ENCODE measurements at regions not wholly inside any gene's neighbourhood (a gene's known extent, or its start where the extent isn't known, plus 50 kb on each side); places are given as distances from the start of the nearest gene placed in this dataset.

DNA sequence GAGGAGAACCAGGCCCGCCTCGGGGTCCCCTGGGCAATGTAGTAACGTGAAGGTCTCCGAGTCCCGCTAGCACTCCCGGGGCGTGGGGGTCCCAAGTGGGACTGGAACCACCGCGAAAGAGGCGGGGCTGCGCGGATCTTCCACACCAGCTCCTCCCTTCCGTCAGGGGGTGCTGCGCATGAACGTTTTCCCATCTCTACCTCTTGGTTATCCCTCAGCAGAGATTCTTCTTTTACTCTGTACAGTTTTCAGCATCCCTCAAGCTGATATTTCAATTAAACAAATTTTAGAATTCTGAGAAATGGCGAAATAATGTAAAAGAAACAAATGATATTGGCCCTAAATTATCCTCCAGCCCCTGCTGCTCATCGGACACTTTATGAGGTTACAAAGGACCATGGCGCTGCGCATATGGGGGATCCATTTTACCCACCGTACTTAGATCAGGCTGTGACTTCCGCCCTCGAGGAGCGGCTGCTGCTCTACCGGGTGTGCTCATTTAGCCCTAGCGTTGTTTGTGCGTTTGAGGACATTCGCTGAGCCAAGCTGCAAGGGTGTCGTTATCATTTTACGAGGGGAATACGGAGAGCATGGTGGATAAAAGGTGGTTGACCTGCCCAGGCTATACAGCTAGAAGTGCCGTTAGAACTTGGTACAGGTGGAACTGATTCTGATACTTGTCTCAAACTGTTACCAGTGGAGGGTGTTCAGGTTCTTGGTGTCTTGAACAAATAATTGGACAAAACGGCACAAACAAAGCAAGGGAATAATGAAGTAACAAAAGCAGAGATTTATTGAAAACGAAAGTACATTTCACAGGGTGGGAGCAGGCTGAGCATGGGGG lies 75.2 kb upstream of the CHD6 start (continued):
- TF ChIP-seq, protein P1, sequence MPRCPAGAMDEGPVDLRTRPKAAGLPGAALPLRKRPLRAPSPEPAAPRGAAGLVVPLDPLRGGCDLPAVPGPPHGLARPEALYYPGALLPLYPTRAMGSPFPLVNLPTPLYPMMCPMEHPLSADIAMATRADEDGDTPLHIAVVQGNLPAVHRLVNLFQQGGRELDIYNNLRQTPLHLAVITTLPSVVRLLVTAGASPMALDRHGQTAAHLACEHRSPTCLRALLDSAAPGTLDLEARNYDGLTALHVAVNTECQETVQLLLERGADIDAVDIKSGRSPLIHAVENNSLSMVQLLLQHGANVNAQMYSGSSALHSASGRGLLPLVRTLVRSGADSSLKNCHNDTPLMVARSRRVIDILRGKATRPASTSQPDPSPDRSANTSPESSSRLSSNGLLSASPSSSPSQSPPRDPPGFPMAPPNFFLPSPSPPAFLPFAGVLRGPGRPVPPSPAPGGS (IDR thresholded peaks at IDR 0.05; ENCODE audit: borderline replicate concordance, insufficient read depth, low read depth, low read length, poor library complexity, severe bottlenecking), result no peak
- TF ChIP-seq BHLHE40 (IDR thresholded peaks at IDR 0.05; ENCODE audit: borderline replicate concordance in 1 of 2, low read depth in 2 of 2, low read length in 1 of 2) (peak in 1 of 2 experiments; percentile 19; a peak in 1 of 4 replicates), YBX1 (IDR thresholded peaks at IDR 0.05) (no peak), KLF5 (IDR thresholded peaks at IDR 0.05; ENCODE audit: partially characterized antibody) (peak; percentile 55), NRF1 (conservative IDR thresholded peaks at IDR 0.05; ENCODE audit: low read depth, low read length) (no peak), RBBP5 (conservative IDR thresholded peaks at IDR 0.05) (no peak), ZNF274 (IDR thresholded peaks at IDR 0.05; ENCODE audit: insufficient read depth, insufficient read length) (no peak), SP1 (IDR thresholded peaks at IDR 0.05; ENCODE audit: low read depth, low read length) (peak; percentile 88), POLR2A (IDR thresholded peaks at IDR 0.05; ENCODE audit: low read depth, low read length) (peak; percentile 84), TCF3 (IDR thresholded peaks at IDR 0.05; ENCODE audit: borderline replicate concordance, insufficient read depth, low read depth, low read length) (peak; percentile 29; the same call in 1 of the 2 replicates), TCF12 (IDR thresholded peaks at IDR 0.05; ENCODE audit: low read depth, low read length) (peak; percentile 40; the same call in 1 of the 2 replicates), SRF (IDR thresholded peaks at IDR 0.05; ENCODE audit: low read depth in 2 of 2, low read length in 2 of 2) (peak in 1 of 2 experiments; percentile 86; a peak in 2 of 4 replicates), TAF1 (IDR thresholded peaks at IDR 0.05; ENCODE audit: borderline replicate concordance, low read depth, low read length) (peak; percentile 81; the same call in 1 of the 2 replicates), KAT2A (conservative IDR thresholded peaks at IDR 0.05; ENCODE audit: control insufficient read depth, low read depth, low read length) (no peak), LARP7 (IDR thresholded peaks at IDR 0.05) (0 out of 2 replicates have a peak, but pooled peaks have one; percentile 38)
- TF ChIP-seq, protein P2, sequence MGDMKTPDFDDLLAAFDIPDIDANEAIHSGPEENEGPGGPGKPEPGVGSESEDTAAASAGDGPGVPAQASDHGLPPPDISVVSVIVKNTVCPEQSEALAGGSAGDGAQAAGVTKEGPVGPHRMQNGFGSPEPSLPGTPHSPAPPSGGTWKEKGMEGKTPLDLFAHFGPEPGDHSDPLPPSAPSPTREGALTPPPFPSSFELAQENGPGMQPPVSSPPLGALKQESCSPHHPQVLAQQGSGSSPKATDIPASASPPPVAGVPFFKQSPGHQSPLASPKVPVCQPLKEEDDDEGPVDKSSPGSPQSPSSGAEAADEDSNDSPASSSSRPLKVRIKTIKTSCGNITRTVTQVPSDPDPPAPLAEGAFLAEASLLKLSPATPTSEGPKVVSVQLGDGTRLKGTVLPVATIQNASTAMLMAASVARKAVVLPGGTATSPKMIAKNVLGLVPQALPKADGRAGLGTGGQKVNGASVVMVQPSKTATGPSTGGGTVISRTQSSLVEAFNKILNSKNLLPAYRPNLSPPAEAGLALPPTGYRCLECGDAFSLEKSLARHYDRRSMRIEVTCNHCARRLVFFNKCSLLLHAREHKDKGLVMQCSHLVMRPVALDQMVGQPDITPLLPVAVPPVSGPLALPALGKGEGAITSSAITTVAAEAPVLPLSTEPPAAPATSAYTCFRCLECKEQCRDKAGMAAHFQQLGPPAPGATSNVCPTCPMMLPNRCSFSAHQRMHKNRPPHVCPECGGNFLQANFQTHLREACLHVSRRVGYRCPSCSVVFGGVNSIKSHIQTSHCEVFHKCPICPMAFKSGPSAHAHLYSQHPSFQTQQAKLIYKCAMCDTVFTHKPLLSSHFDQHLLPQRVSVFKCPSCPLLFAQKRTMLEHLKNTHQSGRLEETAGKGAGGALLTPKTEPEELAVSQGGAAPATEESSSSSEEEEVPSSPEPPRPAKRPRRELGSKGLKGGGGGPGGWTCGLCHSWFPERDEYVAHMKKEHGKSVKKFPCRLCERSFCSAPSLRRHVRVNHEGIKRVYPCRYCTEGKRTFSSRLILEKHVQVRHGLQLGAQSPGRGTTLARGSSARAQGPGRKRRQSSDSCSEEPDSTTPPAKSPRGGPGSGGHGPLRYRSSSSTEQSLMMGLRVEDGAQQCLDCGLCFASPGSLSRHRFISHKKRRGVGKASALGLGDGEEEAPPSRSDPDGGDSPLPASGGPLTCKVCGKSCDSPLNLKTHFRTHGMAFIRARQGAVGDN (IDR thresholded peaks at IDR 0.05), result 0 out of 2 replicates have a peak, but pooled peaks have one; percentile 12
- TF ChIP-seq, protein P3, sequence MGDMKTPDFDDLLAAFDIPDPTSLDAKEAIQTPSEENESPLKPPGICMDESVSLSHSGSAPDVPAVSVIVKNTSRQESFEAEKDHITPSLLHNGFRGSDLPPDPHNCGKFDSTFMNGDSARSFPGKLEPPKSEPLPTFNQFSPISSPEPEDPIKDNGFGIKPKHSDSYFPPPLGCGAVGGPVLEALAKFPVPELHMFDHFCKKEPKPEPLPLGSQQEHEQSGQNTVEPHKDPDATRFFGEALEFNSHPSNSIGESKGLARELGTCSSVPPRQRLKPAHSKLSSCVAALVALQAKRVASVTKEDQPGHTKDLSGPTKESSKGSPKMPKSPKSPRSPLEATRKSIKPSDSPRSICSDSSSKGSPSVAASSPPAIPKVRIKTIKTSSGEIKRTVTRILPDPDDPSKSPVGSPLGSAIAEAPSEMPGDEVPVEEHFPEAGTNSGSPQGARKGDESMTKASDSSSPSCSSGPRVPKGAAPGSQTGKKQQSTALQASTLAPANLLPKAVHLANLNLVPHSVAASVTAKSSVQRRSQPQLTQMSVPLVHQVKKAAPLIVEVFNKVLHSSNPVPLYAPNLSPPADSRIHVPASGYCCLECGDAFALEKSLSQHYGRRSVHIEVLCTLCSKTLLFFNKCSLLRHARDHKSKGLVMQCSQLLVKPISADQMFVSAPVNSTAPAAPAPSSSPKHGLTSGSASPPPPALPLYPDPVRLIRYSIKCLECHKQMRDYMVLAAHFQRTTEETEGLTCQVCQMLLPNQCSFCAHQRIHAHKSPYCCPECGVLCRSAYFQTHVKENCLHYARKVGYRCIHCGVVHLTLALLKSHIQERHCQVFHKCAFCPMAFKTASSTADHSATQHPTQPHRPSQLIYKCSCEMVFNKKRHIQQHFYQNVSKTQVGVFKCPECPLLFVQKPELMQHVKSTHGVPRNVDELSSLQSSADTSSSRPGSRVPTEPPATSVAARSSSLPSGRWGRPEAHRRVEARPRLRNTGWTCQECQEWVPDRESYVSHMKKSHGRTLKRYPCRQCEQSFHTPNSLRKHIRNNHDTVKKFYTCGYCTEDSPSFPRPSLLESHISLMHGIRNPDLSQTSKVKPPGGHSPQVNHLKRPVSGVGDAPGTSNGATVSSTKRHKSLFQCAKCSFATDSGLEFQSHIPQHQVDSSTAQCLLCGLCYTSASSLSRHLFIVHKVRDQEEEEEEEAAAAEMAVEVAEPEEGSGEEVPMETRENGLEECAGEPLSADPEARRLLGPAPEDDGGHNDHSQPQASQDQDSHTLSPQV (IDR thresholded peaks at IDR 0.05), result no peak
